A549 (cell line): ENCODE measurements at regions not wholly inside any gene's neighbourhood (a gene's known extent, or its start where the extent isn't known, plus 50 kb on each side); places are given as distances from the start of the nearest gene placed in this dataset.
"Not testable (repeated sequence)": the region's sequence is repeated elsewhere in the genome, so short reads cannot be mapped to it uniquely, and the experiment has no call there.

ENCODE experiments used
- CHD2 ChIP-seq: fragments of 150-350 bp; IDR thresholded peaks from 2 replicates; pipeline ENCODE4 v1.6.1; 2014; ENCODE audit warnings: low read length; ENCODE audit not compliant: partially characterized antibody
- CHD4 ChIP-seq: fragments of 200-600 bp; sonication (generic); IDR thresholded peaks from 2 replicates; pipeline ENCODE4 v1.6.1; 2016; ENCODE audit warnings: antibody characterized with exemption, mild to moderate bottlenecking, borderline replicate concordance
- EP300 ChIP-seq, 2 experiments: fragments of >200 bp; sonication (Bioruptor Twin); formaldehyde crosslinking; IDR thresholded peaks; 2 replicates in 1 of 2; 3 replicates in 1 of 2; pipeline ENCODE4 v1.6.1; 2016 to 2017
- NFE2L2 ChIP-seq: fragments of 150-350 bp; conservative IDR thresholded peaks from 2 replicates; pipeline ENCODE4 v1.6.1; 2014; ENCODE audit warnings: low read length
- NPAS2 ChIP-seq: fragments of 250-450 bp; sonication (Bioruptor Pico); IDR thresholded peaks from 2 replicates; pipeline ENCODE4 v1.8.0; 2022; ENCODE audit warnings: mild to moderate bottlenecking, moderate library complexity, borderline replicate concordance
- POLR2A ChIP-seq: IDR thresholded peaks from 2 replicates; pipeline ENCODE4 v1.6.1; 2012; ENCODE audit warnings: mild to moderate bottlenecking, low read length
- REST ChIP-seq: fragments of 200-600 bp; sonication (generic); IDR thresholded peaks from 2 replicates; pipeline ENCODE4 v1.6.1; 2016; ENCODE audit warnings: antibody characterized with exemption, mild to moderate bottlenecking, moderate library complexity
- TF ChIP-seq, protein P1 (sequence below): fragments of >200 bp; sonication (Bioruptor Twin); formaldehyde crosslinking; IDR thresholded peaks from 3 replicates; pipeline ENCODE4 v1.5.1; 2016
- TF ChIP-seq, protein P2 (sequence below): fragments of 450-650 bp; IDR thresholded peaks from 2 replicates; pipeline ENCODE4 v1.6.1; 2014; ENCODE audit warnings: antibody characterized with exemption
- TF ChIP-seq, protein P3 (sequence below): IDR thresholded peaks from 2 replicates; pipeline ENCODE4 v1.6.1; 2012

DNA sequence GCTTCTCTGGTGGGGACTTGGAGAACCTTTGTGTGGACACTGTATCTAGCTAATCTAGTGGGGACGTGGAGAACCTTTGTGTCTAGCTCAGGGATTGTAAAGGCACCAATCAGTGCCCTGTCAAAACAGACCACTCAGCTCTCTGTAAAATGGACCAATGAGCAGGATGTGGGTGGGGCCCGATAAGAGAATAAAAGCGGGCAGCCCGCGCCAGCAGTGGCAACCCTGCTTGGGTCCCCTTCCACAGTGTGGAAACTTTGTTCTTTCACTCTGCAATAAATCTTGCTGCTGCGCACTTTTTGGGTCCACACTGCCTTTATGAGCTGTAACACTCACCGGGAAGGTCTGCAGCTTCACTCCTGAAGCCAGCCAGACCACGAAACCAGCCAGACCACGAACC, 365.4 kb downstream of the DNAH5 start:
- not testable (repeated sequence) for TF ChIP-seq REST; POLR2A; EP300 (IDR thresholded peaks at IDR 0.05); CHD2; CHD4; NPAS2 (CRISPR knock-in tag); NFE2L2
- TF ChIP-seq, protein P1, sequence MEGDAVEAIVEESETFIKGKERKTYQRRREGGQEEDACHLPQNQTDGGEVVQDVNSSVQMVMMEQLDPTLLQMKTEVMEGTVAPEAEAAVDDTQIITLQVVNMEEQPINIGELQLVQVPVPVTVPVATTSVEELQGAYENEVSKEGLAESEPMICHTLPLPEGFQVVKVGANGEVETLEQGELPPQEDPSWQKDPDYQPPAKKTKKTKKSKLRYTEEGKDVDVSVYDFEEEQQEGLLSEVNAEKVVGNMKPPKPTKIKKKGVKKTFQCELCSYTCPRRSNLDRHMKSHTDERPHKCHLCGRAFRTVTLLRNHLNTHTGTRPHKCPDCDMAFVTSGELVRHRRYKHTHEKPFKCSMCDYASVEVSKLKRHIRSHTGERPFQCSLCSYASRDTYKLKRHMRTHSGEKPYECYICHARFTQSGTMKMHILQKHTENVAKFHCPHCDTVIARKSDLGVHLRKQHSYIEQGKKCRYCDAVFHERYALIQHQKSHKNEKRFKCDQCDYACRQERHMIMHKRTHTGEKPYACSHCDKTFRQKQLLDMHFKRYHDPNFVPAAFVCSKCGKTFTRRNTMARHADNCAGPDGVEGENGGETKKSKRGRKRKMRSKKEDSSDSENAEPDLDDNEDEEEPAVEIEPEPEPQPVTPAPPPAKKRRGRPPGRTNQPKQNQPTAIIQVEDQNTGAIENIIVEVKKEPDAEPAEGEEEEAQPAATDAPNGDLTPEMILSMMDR = not testable (repeated sequence)
- TF ChIP-seq, protein P2, sequence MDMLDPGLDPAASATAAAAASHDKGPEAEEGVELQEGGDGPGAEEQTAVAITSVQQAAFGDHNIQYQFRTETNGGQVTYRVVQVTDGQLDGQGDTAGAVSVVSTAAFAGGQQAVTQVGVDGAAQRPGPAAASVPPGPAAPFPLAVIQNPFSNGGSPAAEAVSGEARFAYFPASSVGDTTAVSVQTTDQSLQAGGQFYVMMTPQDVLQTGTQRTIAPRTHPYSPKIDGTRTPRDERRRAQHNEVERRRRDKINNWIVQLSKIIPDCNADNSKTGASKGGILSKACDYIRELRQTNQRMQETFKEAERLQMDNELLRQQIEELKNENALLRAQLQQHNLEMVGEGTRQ = not testable (repeated sequence)
- TF ChIP-seq, protein P3, sequence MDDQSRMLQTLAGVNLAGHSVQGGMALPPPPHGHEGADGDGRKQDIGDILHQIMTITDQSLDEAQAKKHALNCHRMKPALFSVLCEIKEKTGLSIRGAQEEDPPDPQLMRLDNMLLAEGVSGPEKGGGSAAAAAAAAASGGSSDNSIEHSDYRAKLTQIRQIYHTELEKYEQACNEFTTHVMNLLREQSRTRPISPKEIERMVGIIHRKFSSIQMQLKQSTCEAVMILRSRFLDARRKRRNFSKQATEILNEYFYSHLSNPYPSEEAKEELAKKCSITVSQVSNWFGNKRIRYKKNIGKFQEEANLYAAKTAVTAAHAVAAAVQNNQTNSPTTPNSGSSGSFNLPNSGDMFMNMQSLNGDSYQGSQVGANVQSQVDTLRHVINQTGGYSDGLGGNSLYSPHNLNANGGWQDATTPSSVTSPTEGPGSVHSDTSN = not testable (repeated sequence)
